ENCODE measurements at regions not wholly inside any gene's neighbourhood (a gene's known extent, or its start where the extent isn't known, plus 50 kb on each side); places are given as distances from the start of the nearest gene placed in this dataset.

DNA sequence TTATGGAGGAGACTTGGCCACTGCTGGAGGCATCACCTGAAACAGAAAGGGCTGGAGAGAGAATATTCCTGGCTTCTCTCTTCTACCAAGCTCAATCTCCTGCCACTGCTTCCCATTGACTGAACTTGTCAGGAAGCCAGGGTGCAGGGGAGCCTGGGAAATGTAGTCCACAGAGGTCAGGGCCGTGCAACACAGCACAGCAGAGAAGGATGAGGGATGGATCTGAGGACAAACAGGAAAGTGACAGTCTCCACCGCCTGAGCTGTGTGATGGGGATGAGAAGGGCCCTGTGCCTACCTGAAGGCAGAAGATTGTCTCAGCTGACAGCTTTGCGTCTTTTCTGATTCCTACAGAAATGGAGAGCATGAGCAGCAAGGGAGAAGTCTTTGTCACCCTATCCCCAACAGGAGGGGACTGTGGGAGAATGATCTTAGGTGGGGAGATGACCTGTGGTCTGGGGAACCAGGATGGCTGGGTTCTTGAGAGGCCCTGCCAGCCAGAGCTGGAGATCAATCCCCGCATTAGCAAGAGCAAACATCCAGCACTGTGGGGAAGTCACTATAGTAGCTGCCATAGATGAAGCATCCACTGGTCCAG, 114.2 kb downstream of the SNX5 start (continued):
- no peak for TF ChIP-seq YEATS4 (CRISPR knock-in tag; IDR thresholded peaks at IDR 0.05; ENCODE audit: borderline replicate concordance)
- TF ChIP-seq, protein P1, sequence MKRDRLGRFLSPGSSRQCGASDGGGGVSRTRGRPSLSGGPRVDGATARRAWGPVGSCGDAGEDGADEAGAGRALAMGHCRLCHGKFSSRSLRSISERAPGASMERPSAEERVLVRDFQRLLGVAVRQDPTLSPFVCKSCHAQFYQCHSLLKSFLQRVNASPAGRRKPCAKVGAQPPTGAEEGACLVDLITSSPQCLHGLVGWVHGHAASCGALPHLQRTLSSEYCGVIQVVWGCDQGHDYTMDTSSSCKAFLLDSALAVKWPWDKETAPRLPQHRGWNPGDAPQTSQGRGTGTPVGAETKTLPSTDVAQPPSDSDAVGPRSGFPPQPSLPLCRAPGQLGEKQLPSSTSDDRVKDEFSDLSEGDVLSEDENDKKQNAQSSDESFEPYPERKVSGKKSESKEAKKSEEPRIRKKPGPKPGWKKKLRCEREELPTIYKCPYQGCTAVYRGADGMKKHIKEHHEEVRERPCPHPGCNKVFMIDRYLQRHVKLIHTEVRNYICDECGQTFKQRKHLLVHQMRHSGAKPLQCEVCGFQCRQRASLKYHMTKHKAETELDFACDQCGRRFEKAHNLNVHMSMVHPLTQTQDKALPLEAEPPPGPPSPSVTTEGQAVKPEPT (CRISPR knock-in tag; IDR thresholded peaks at IDR 0.05; ENCODE audit: low read depth): peak; percentile 82; the same call in 1 of the 2 replicates
- TF ChIP-seq, protein P2, sequence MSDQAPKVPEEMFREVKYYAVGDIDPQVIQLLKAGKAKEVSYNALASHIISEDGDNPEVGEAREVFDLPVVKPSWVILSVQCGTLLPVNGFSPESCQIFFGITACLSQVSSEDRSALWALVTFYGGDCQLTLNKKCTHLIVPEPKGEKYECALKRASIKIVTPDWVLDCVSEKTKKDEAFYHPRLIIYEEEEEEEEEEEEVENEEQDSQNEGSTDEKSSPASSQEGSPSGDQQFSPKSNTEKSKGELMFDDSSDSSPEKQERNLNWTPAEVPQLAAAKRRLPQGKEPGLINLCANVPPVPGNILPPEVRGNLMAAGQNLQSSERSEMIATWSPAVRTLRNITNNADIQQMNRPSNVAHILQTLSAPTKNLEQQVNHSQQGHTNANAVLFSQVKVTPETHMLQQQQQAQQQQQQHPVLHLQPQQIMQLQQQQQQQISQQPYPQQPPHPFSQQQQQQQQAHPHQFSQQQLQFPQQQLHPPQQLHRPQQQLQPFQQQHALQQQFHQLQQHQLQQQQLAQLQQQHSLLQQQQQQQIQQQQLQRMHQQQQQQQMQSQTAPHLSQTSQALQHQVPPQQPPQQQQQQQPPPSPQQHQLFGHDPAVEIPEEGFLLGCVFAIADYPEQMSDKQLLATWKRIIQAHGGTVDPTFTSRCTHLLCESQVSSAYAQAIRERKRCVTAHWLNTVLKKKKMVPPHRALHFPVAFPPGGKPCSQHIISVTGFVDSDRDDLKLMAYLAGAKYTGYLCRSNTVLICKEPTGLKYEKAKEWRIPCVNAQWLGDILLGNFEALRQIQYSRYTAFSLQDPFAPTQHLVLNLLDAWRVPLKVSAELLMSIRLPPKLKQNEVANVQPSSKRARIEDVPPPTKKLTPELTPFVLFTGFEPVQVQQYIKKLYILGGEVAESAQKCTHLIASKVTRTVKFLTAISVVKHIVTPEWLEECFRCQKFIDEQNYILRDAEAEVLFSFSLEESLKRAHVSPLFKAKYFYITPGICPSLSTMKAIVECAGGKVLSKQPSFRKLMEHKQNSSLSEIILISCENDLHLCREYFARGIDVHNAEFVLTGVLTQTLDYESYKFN (CRISPR knock-in tag; conservative IDR thresholded peaks at IDR 0.05): peak; percentile 32; the same call in 1 of the 2 replicates
- 0 out of 2 replicates have a peak, but pooled peaks have one; percentile 17 for TF ChIP-seq ZNF605 (CRISPR knock-in tag; IDR thresholded peaks at IDR 0.05)
- TF ChIP-seq, protein P3, sequence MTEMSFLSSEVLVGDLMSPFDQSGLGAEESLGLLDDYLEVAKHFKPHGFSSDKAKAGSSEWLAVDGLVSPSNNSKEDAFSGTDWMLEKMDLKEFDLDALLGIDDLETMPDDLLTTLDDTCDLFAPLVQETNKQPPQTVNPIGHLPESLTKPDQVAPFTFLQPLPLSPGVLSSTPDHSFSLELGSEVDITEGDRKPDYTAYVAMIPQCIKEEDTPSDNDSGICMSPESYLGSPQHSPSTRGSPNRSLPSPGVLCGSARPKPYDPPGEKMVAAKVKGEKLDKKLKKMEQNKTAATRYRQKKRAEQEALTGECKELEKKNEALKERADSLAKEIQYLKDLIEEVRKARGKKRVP (CRISPR knock-in tag; IDR thresholded peaks at IDR 0.05): peak in 1 of 2 experiments; percentile 15; a peak in 1 of 4 replicates
- TF ChIP-seq BORCS8-MEF2B (CRISPR knock-in tag; IDR thresholded peaks at IDR 0.05): peak; percentile 59; the same call in 1 of the 2 replicates
- TF ChIP-seq KLF6 (CRISPR knock-in tag; IDR thresholded peaks at IDR 0.05): no peak
- TF ChIP-seq THAP9 (CRISPR knock-in tag; IDR thresholded peaks at IDR 0.05; ENCODE audit: borderline replicate concordance): peak; percentile 62; the same call in 1 of the 2 replicates
- TF ChIP-seq KIAA2018 (CRISPR knock-in tag; IDR thresholded peaks at IDR 0.05; ENCODE audit: borderline replicate concordance): no peak
- TF ChIP-seq CBX1 (IDR thresholded peaks at IDR 0.05; ENCODE audit: low read depth): peak; percentile 40

All from HepG2 (cell line).